Stomach (tissue), 4 donors: ENCODE measurements at regions not wholly inside any gene's neighbourhood (a gene's known extent, or its start where the extent isn't known, plus 50 kb on each side); places are given as distances from the start of the nearest gene placed in this dataset.

ENCODE experiments used
- POLR2A ChIP-seq, 4 donors: fragments of 450-650 bp; IDR thresholded peaks; one replicate each; pipeline ENCODE4 v1.6.1; 2016; ENCODE audit warnings: antibody characterized with exemption in 4 of 4, control low read depth in 2 of 4, mild to moderate bottlenecking in 1 of 4, moderate library complexity in 1 of 4
- POLR2AphosphoS5 ChIP-seq, 3 donors: sonication (generic); formaldehyde crosslinking; IDR thresholded peaks; one replicate each; pipeline ENCODE4 v1.6.1; 2016; ENCODE audit warnings: antibody characterized with exemption in 3 of 3
- TF ChIP-seq, protein P1 (sequence below), 7 experiments: fragments of 450-650 bp in 4 of 7; fragments of 200-600 bp in 3 of 7; sonication (generic) in 3 of 7; IDR thresholded peaks; one replicate each; pipeline ENCODE4 v1.5.1; 2016 to 2019; ENCODE audit warnings: antibody characterized with exemption in 7 of 7, control low read depth in 2 of 7, mild to moderate bottlenecking in 1 of 7

DNA sequence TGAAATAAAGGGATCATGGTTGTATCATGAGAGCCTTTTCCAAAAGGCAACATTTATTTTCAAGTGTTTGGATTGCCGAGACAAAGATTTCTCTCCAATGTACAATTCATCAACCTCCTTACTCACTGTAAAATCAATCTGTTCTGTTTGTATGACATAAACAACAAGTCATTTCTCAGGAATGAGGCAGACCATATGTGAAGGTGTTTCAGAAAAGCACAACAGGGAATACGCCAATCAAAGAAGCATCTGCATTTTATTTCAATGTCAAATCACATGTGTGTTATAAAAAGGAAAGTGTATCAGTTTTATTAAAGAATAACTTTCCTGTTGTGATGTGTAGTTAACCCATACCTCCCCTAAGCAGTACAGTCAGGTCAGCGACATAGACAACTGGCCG lies 653.7 kb downstream of the TFAP2A start:
- TF ChIP-seq POLR2AphosphoS5 (IDR thresholded peaks at IDR 0.05), result no peak
- TF ChIP-seq, protein P1, sequence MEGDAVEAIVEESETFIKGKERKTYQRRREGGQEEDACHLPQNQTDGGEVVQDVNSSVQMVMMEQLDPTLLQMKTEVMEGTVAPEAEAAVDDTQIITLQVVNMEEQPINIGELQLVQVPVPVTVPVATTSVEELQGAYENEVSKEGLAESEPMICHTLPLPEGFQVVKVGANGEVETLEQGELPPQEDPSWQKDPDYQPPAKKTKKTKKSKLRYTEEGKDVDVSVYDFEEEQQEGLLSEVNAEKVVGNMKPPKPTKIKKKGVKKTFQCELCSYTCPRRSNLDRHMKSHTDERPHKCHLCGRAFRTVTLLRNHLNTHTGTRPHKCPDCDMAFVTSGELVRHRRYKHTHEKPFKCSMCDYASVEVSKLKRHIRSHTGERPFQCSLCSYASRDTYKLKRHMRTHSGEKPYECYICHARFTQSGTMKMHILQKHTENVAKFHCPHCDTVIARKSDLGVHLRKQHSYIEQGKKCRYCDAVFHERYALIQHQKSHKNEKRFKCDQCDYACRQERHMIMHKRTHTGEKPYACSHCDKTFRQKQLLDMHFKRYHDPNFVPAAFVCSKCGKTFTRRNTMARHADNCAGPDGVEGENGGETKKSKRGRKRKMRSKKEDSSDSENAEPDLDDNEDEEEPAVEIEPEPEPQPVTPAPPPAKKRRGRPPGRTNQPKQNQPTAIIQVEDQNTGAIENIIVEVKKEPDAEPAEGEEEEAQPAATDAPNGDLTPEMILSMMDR (IDR thresholded peaks at IDR 0.05), result no peak
- no peak for TF ChIP-seq POLR2A (IDR thresholded peaks at IDR 0.05)
